HG03469 (cell line): ENCODE measurements at regions not wholly inside any gene's neighbourhood (a gene's known extent, or its start where the extent isn't known, plus 50 kb on each side); places are given as distances from the start of the nearest gene placed in this dataset.
"Not testable (repeated sequence)": the region's sequence is repeated elsewhere in the genome, so short reads cannot be mapped to it uniquely, and the experiment has no call there.

Experiments used
- ATAC-seq: cut with Tn5 transposase; IDR thresholded peaks from one replicate; pipeline ENCODE4 v1.9.1; 2021; ENCODE audit warnings: mild to moderate bottlenecking, moderate library complexity, moderate number of reproducible peaks; ENCODE audit not compliant: unreplicated experiment

- no peak for ATAC-seq
Measured at GRCh38 chr12:47378222-47378582, 298.4 kb upstream of the AMIGO2 start.

- ATAC-seq, result no peak
Measured at GRCh38 chr12:47377414-47378221, 297.9 kb upstream of the AMIGO2 start.

- ATAC-seq, result no peak
Measured at GRCh38 chr12:47376927-47377326, 297.2 kb upstream of the AMIGO2 start.

GRCh38 chr12:47373554-47374150 lies 293.9 kb upstream of the AMIGO2 start:
- no peak for ATAC-seq

GRCh38 chr12:47370421-47370820 lies 290.7 kb upstream of the AMIGO2 start:
- ATAC-seq, result no peak

GRCh38 chr12:47369085-47369484 lies 289.3 kb upstream of the AMIGO2 start:
- no peak for ATAC-seq

GRCh38 chr12:47367912-47368537 lies 288.3 kb upstream of the AMIGO2 start:
- no peak for ATAC-seq

GRCh38 chr12:47366579-47366978 lies 286.8 kb upstream of the AMIGO2 start:
- ATAC-seq, result no peak

- ATAC-seq, result no peak
Measured at GRCh38 chr12:47366157-47366556, 286.4 kb upstream of the AMIGO2 start.

- not testable (repeated sequence) for ATAC-seq
Measured at GRCh38 chr12:47365443-47366076, 285.8 kb upstream of the AMIGO2 start.

- ATAC-seq, result no peak
Measured at GRCh38 chr12:47364261-47364660, 284.5 kb upstream of the AMIGO2 start.

GRCh38 chr12:47362126-47362705 lies 282.5 kb upstream of the AMIGO2 start:
- ATAC-seq, result no peak

- ATAC-seq, result peak; percentile 41
Measured at GRCh38 chr12:47361389-47362021, 281.7 kb upstream of the AMIGO2 start.

- ATAC-seq, result no peak
Measured at GRCh38 chr12:47360771-47361388, 281.1 kb upstream of the AMIGO2 start.

- ATAC-seq, result no peak
Measured at GRCh38 chr12:47360093-47360480, 280.3 kb upstream of the AMIGO2 start.

- ATAC-seq, result no peak
Measured at GRCh38 chr12:47359310-47360092, 279.7 kb upstream of the AMIGO2 start.

- ATAC-seq, result not testable (repeated sequence)
Measured at GRCh38 chr12:47357006-47357405, 277.2 kb upstream of the AMIGO2 start.

- peak; percentile 66 for ATAC-seq
Measured at GRCh38 chr12:47356129-47356700, 276.5 kb upstream of the AMIGO2 start.

- no peak for ATAC-seq
Measured at GRCh38 chr12:47353508-47353907, 273.7 kb upstream of the AMIGO2 start.
